ENCODE measurements at regions not wholly inside any gene's neighbourhood (a gene's known extent, or its start where the extent isn't known, plus 50 kb on each side); places are given as distances from the start of the nearest gene placed in this dataset.

DNA sequence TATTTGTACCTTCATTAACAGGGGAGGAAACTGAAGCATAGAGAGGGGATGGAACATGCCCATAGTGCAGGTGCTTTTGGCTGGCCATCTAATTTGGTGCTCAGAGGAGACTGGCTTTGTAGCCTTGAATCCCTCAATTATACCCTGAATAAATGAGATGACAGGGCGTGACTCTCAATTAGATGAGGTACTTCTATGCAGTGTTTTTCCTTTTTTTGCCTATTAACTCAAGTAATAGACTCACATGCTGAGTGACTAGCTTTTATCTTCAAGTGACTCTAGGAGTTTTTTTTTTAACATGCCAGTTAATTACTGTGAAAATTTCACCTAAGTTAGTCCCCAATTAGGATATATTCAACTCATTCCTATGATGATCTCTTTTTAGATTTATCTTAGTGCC is 243.7 kb downstream of the DACT1 start:
- no peak for TF ChIP-seq GABPA (IDR thresholded peaks at IDR 0.05; ENCODE audit: low read depth)
- TF ChIP-seq, protein P1, sequence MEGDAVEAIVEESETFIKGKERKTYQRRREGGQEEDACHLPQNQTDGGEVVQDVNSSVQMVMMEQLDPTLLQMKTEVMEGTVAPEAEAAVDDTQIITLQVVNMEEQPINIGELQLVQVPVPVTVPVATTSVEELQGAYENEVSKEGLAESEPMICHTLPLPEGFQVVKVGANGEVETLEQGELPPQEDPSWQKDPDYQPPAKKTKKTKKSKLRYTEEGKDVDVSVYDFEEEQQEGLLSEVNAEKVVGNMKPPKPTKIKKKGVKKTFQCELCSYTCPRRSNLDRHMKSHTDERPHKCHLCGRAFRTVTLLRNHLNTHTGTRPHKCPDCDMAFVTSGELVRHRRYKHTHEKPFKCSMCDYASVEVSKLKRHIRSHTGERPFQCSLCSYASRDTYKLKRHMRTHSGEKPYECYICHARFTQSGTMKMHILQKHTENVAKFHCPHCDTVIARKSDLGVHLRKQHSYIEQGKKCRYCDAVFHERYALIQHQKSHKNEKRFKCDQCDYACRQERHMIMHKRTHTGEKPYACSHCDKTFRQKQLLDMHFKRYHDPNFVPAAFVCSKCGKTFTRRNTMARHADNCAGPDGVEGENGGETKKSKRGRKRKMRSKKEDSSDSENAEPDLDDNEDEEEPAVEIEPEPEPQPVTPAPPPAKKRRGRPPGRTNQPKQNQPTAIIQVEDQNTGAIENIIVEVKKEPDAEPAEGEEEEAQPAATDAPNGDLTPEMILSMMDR (IDR thresholded peaks at IDR 0.05 in 2 of 3, conservative IDR thresholded peaks at IDR 0.05 in 1 of 3; ENCODE audit: control insufficient read depth in 2 of 3, extremely low read depth in 1 of 3, insufficient read depth in 1 of 3, low read depth in 3 of 3, low read length in 3 of 3): no peak
- no peak for TF ChIP-seq POLR2A (IDR thresholded peaks at IDR 0.05; ENCODE audit: low read depth, low read length)
- no peak for TF ChIP-seq EP300 (IDR thresholded peaks at IDR 0.05; ENCODE audit: borderline replicate concordance in 1 of 2, control insufficient read depth in 1 of 2, low read depth in 2 of 2, low read length in 2 of 2)
- TF ChIP-seq BHLHE40 (IDR thresholded peaks at IDR 0.05; ENCODE audit: borderline replicate concordance in 1 of 2, low read depth in 2 of 2, low read length in 1 of 2): no peak
- TF ChIP-seq, protein P2, sequence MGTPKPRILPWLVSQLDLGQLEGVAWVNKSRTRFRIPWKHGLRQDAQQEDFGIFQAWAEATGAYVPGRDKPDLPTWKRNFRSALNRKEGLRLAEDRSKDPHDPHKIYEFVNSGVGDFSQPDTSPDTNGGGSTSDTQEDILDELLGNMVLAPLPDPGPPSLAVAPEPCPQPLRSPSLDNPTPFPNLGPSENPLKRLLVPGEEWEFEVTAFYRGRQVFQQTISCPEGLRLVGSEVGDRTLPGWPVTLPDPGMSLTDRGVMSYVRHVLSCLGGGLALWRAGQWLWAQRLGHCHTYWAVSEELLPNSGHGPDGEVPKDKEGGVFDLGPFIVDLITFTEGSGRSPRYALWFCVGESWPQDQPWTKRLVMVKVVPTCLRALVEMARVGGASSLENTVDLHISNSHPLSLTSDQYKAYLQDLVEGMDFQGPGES (IDR thresholded peaks at IDR 0.05): no peak
- TF ChIP-seq, protein P3, sequence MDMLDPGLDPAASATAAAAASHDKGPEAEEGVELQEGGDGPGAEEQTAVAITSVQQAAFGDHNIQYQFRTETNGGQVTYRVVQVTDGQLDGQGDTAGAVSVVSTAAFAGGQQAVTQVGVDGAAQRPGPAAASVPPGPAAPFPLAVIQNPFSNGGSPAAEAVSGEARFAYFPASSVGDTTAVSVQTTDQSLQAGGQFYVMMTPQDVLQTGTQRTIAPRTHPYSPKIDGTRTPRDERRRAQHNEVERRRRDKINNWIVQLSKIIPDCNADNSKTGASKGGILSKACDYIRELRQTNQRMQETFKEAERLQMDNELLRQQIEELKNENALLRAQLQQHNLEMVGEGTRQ (IDR thresholded peaks at IDR 0.05; ENCODE audit: borderline replicate concordance, low read depth, low read length): no peak
- no peak for TF ChIP-seq TAF1 (IDR thresholded peaks at IDR 0.05; ENCODE audit: borderline replicate concordance, low read depth, low read length)
- TF ChIP-seq POLR2AphosphoS5 (IDR thresholded peaks at IDR 0.05; ENCODE audit: low read length): no peak
- no peak for TF ChIP-seq RELA (IDR thresholded peaks at IDR 0.05; ENCODE audit: borderline replicate concordance, partially characterized antibody)
- TF ChIP-seq, protein P4, sequence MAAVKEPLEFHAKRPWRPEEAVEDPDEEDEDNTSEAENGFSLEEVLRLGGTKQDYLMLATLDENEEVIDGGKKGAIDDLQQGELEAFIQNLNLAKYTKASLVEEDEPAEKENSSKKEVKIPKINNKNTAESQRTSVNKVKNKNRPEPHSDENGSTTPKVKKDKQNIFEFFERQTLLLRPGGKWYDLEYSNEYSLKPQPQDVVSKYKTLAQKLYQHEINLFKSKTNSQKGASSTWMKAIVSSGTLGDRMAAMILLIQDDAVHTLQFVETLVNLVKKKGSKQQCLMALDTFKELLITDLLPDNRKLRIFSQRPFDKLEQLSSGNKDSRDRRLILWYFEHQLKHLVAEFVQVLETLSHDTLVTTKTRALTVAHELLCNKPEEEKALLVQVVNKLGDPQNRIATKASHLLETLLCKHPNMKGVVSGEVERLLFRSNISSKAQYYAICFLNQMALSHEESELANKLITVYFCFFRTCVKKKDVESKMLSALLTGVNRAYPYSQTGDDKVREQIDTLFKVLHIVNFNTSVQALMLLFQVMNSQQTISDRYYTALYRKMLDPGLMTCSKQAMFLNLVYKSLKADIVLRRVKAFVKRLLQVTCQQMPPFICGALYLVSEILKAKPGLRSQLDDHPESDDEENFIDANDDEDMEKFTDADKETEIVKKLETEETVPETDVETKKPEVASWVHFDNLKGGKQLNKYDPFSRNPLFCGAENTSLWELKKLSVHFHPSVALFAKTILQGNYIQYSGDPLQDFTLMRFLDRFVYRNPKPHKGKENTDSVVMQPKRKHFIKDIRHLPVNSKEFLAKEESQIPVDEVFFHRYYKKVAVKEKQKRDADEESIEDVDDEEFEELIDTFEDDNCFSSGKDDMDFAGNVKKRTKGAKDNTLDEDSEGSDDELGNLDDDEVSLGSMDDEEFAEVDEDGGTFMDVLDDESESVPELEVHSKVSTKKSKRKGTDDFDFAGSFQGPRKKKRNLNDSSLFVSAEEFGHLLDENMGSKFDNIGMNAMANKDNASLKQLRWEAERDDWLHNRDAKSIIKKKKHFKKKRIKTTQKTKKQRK (IDR thresholded peaks at IDR 0.05; ENCODE audit: low read depth, low read length): no peak
- TF ChIP-seq ZNF274 (IDR thresholded peaks at IDR 0.05; ENCODE audit: insufficient read depth, insufficient read length): no peak
- no peak for TF ChIP-seq BRCA1 (IDR thresholded peaks at IDR 0.05; ENCODE audit: low read depth, low read length)
- no peak for TF ChIP-seq SP1 (IDR thresholded peaks at IDR 0.05; ENCODE audit: low read depth, low read length)

All from GM12878 (cell line).